H1 (cell line): ENCODE measurements at regions not wholly inside any gene's neighbourhood (a gene's known extent, or its start where the extent isn't known, plus 50 kb on each side); places are given as distances from the start of the nearest gene placed in this dataset.

Source experiments
- CREB1 ChIP-seq: IDR thresholded peaks from 2 replicates; pipeline ENCODE4 v1.6.1; 2012; ENCODE audit warnings: inconsistent platforms
- CTCF ChIP-seq, 3 experiments: IDR thresholded peaks; 1 replicate in 2 of 3; 2 replicates in 1 of 3; pipeline versions ENCODE4 v1.5.1 to v1.6.1; 2011; ENCODE audit warnings: low read length in 3 of 3, mild to moderate bottlenecking in 3 of 3, inconsistent platforms in 2 of 3, low read depth in 1 of 3, moderate library complexity in 1 of 3; ENCODE audit not compliant: insufficient read depth in 1 of 3; ENCODE audit errors: control extremely low read depth in 1 of 3
- EP300 ChIP-seq, 2 experiments: IDR thresholded peaks; 1 replicate in 1 of 2; 2 replicates in 1 of 2; pipeline ENCODE4 v1.6.1; 2011 to 2012; ENCODE audit warnings: low read depth in 2 of 2, low read length in 2 of 2, mild to moderate bottlenecking in 2 of 2, borderline replicate concordance in 1 of 2, inconsistent platforms in 1 of 2, moderate library complexity in 1 of 2
- FOSL1 ChIP-seq: IDR thresholded peaks from 2 replicates; pipeline ENCODE4 v1.6.1; 2011; ENCODE audit warnings: mild to moderate bottlenecking, low read depth, low read length, moderate library complexity; ENCODE audit not compliant: insufficient read depth
- KDM5A ChIP-seq: fragments of 200-600 bp; IDR thresholded peaks from 2 replicates; pipeline ENCODE4 v1.7.1; 2012; ENCODE audit warnings: mild to moderate bottlenecking, low read length, inconsistent platforms, mixed read lengths
- MAX ChIP-seq: IDR thresholded peaks from 2 replicates; pipeline ENCODE4 v1.6.1; 2012; ENCODE audit warnings: inconsistent platforms
- POLR2A ChIP-seq, 2 experiments: IDR thresholded peaks; 1 replicate in 1 of 2; 2 replicates in 1 of 2; pipeline ENCODE4 v1.6.1; 2011; ENCODE audit warnings: low read depth in 2 of 2, low read length in 2 of 2, mild to moderate bottlenecking in 2 of 2; ENCODE audit errors: control extremely low read depth in 1 of 2
- RAD21 ChIP-seq, 2 experiments: IDR thresholded peaks in 1 of 2; conservative IDR thresholded peaks in 1 of 2; 2 replicates each; pipeline ENCODE4 v1.6.1; 2011; ENCODE audit warnings: low read depth in 2 of 2, low read length in 2 of 2, improper control_type of control experiment in 1 of 2, inconsistent platforms in 1 of 2, mild to moderate bottlenecking in 1 of 2, moderate library complexity in 1 of 2
- RBBP5 ChIP-seq: IDR thresholded peaks from 2 replicates; pipeline ENCODE4 v1.7.1; 2012; ENCODE audit warnings: low read depth, mild to moderate bottlenecking, inconsistent platforms, low read length, moderate library complexity, borderline replicate concordance
- TAF1 ChIP-seq: IDR thresholded peaks from 2 replicates; pipeline ENCODE4 v1.6.1; 2011; ENCODE audit warnings: mild to moderate bottlenecking, low read depth, low read length

GRCh38 chr14:83085136-83085535 is 1551.5 kb upstream of the SEL1L start:
- TF ChIP-seq EP300 (IDR thresholded peaks at IDR 0.05; ENCODE audit: borderline replicate concordance in 1 of 2, low read depth in 2 of 2, low read length in 2 of 2) = no peak
- TF ChIP-seq CTCF (IDR thresholded peaks at IDR 0.05; ENCODE audit: control extremely low read depth in 1 of 3, insufficient read depth in 1 of 3, low read depth in 1 of 3, low read length in 3 of 3) = no peak
- no peak for TF ChIP-seq RBBP5
- no peak for TF ChIP-seq CREB1
- TF ChIP-seq RAD21 (IDR thresholded peaks at IDR 0.05 in 1 of 2, conservative IDR thresholded peaks at IDR 0.05 in 1 of 2; ENCODE audit: low read depth in 2 of 2, low read length in 2 of 2) = no peak
- TF ChIP-seq KDM5A = no peak
- TF ChIP-seq FOSL1 = no peak
- TF ChIP-seq MAX = no peak
- TF ChIP-seq POLR2A (IDR thresholded peaks at IDR 0.05; ENCODE audit: control extremely low read depth in 1 of 2, low read depth in 2 of 2, low read length in 2 of 2) = no peak
- TF ChIP-seq TAF1 = no peak
